ENCODE measurements at regions not wholly inside any gene's neighbourhood (a gene's known extent, or its start where the extent isn't known, plus 50 kb on each side); places are given as distances from the start of the nearest gene placed in this dataset.

GRCh38 chr11:95499516-95500135 is 268.6 kb upstream of the SESN3 start:
- no peaks in the 10 kb centered on the region for H3K79me2 ChIP-seq (ENCODE audit: insufficient read depth, low read length)
- no peak for DNase-seq
- no peaks in the 10 kb centered on the region for H3K9me3 ChIP-seq (ENCODE audit: control insufficient read depth, low read depth, low read length)
- H3K27me3 Mint-ChIP-seq (ENCODE audit: low read depth): no peaks in the 10 kb centered on the region; the same call in 1 of the 2 replicates
- no peak overlapping the region for H3K4me3 Mint-ChIP-seq
- H3T11ph ChIP-seq (ENCODE audit: low read length): no peak overlapping the region
- no peak overlapping the region for H3K4ac ChIP-seq (ENCODE audit: low read depth, low read length)
- no peak overlapping the region for H3K56ac ChIP-seq (ENCODE audit: insufficient read length, low read depth, low read length)
- no peaks in the 10 kb centered on the region for H3K27me3 ChIP-seq (ENCODE audit: insufficient read depth, low read length)
- no peaks in the 10 kb centered on the region for H3K79me1 ChIP-seq (ENCODE audit: insufficient read depth, low read depth, low read length, poor library complexity, severe bottlenecking)
- H2BK15ac ChIP-seq (ENCODE audit: low read depth, low read length): no peak overlapping the region
- no peak for TF ChIP-seq CTCF (conservative IDR thresholded peaks at IDR 0.05)
- H2BK120ac ChIP-seq (ENCODE audit: low read depth, low read length, poor library complexity, severe bottlenecking): no peak overlapping the region
- H2AK5ac ChIP-seq (ENCODE audit: insufficient read length, low read length): no peak overlapping the region
- no peaks in the 10 kb centered on the region for H3K23me2 ChIP-seq (ENCODE audit: insufficient read length, low read depth, low read length, poor library complexity, severe bottlenecking)
- no peak overlapping the region for H3K27ac ChIP-seq (ENCODE audit: insufficient read length, low read depth, low read length)
- H4K20me1 ChIP-seq (ENCODE audit: control insufficient read depth, insufficient read depth, insufficient read length): no peaks in the 10 kb centered on the region
- H2BK12ac ChIP-seq (ENCODE audit: insufficient read length, low read depth, low read length): no peak overlapping the region
- no peak overlapping the region for H4K5ac ChIP-seq (ENCODE audit: insufficient read length, low read depth, low read length)
- H3K4me1 Mint-ChIP-seq: peaks cover 16 to 21% of the 10 kb centered on the region in 2 experiments
- H3K14ac ChIP-seq (ENCODE audit: insufficient read depth, low read length): no peak overlapping the region
- no peak overlapping the region for H2BK5ac ChIP-seq (ENCODE audit: insufficient read length, low read length)
- H2AFZ ChIP-seq (ENCODE audit: low read length): no peak overlapping the region
- no peak overlapping the region for H3K4me2 ChIP-seq (ENCODE audit: insufficient read depth, insufficient read length, low read length)
- H2BK20ac ChIP-seq (ENCODE audit: low read depth, low read length, poor library complexity, severe bottlenecking): no peak overlapping the region
- H3K9me3 Mint-ChIP-seq: no peaks in the 10 kb centered on the region
- H3K18ac ChIP-seq (ENCODE audit: insufficient read length, low read depth, low read length): no peak overlapping the region
- H3K4me1 ChIP-seq (ENCODE audit: insufficient read depth, low read length): peaks cover 5% of the 10 kb centered on the region; the same call in 1 of the 2 replicates
- no peaks in the 10 kb centered on the region for H3K36me3 Mint-ChIP-seq (ENCODE audit: insufficient read depth in 1 of 3, low read depth in 3 of 3)
- H3K23ac ChIP-seq (ENCODE audit: insufficient read length, low read depth, low read length): no peak overlapping the region
- no peak overlapping the region for H4K8ac ChIP-seq (replicated peaks; ENCODE audit: insufficient read length, low read depth, low read length)
- no peak overlapping the region for H3K27ac Mint-ChIP-seq
- H4K91ac ChIP-seq (ENCODE audit: insufficient read length, low read depth, low read length): no peak overlapping the region
- no peak overlapping the region for H3K9ac ChIP-seq (ENCODE audit: extremely low read depth, insufficient read length, low read length)
